ENCODE measurements at regions not wholly inside any gene's neighbourhood (a gene's known extent, or its start where the extent isn't known, plus 50 kb on each side); places are given as distances from the start of the nearest gene placed in this dataset.

DNA sequence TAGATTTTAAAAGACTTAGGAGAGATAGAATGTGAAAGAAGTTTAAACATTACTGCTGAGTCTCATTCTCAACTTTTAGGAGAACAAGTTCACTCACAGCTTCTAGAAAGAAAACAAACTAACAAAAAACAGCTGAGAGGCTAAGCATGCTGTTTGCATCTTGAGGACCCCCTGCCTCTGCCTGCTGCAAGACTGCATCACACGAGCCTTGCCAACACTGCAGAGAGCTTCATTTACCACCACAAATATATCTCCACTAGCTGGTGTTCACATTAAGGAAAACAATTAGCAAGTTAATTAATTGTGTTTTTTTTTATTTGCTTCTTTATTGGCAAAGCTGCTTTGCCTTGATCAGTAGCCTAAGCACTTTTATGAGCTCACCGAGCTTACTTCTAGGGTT is 336.6 kb upstream of the KIAA1217 start:
- TF ChIP-seq, protein P1, sequence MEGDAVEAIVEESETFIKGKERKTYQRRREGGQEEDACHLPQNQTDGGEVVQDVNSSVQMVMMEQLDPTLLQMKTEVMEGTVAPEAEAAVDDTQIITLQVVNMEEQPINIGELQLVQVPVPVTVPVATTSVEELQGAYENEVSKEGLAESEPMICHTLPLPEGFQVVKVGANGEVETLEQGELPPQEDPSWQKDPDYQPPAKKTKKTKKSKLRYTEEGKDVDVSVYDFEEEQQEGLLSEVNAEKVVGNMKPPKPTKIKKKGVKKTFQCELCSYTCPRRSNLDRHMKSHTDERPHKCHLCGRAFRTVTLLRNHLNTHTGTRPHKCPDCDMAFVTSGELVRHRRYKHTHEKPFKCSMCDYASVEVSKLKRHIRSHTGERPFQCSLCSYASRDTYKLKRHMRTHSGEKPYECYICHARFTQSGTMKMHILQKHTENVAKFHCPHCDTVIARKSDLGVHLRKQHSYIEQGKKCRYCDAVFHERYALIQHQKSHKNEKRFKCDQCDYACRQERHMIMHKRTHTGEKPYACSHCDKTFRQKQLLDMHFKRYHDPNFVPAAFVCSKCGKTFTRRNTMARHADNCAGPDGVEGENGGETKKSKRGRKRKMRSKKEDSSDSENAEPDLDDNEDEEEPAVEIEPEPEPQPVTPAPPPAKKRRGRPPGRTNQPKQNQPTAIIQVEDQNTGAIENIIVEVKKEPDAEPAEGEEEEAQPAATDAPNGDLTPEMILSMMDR (conservative IDR thresholded peaks at IDR 0.05 in 1 of 2, IDR thresholded peaks at IDR 0.05 in 1 of 2; ENCODE audit: low read depth in 1 of 2, low read length in 2 of 2), result no peak
- no peak for TF ChIP-seq EZH2 (IDR thresholded peaks at IDR 0.05; ENCODE audit: low read length, missing control alignments)
